A673 (cell line): ENCODE measurements at regions not wholly inside any gene's neighbourhood (a gene's known extent, or its start where the extent isn't known, plus 50 kb on each side); places are given as distances from the start of the nearest gene placed in this dataset.

Experiments
- CTCF ChIP-seq: fragments of 300-800, 200-600 bp; sonication (generic); conservative IDR thresholded peaks from 2 replicates; pipeline ENCODE4 v1.5.1; 2017; ENCODE audit warnings: low read depth, mild to moderate bottlenecking, antibody characterized with exemption, low read length, moderate library complexity, mixed read lengths
- EZH2 ChIP-seq: fragments of 200-600 bp; sonication (generic); IDR thresholded peaks from 2 replicates; pipeline ENCODE4 v1.6.1; 2017; ENCODE audit warnings: borderline replicate concordance, low read depth, mild to moderate bottlenecking, mixed read lengths, antibody characterized with exemption, low read length; ENCODE audit not compliant: poor library complexity, severe bottlenecking

GRCh38 chr11:22478169-22478568 lies 140.0 kb downstream of the SLC17A6 start:
- no peak for TF ChIP-seq CTCF
- TF ChIP-seq EZH2: no peak
